Activated CD8-positive, alpha-beta T cell treated with anti-CD3 and anti-CD28 coated beads for 36 hours (primary cell): ENCODE measurements at regions not wholly inside any gene's neighbourhood (a gene's known extent, or its start where the extent isn't known, plus 50 kb on each side); places are given as distances from the start of the nearest gene placed in this dataset.

Experiments
- ATAC-seq: fragments of 200-7000 bp; cut with Tn5 transposase; one replicate; pipeline ENCODE4 v1.10.0; 2021; ENCODE audit warnings: mild to moderate bottlenecking, moderate library complexity
- CTCF ChIA-PET: fragments of 350-600 bp; sonication (Branson Sonifier 250); formaldehyde crosslinking; loops from one replicate; lab custom pipeline; 2021; ENCODE audit warnings: antibody characterized with exemption; lab: Charles Lee
- POLR2A ChIA-PET: fragments of 350-600 bp; sonication (Branson Sonifier 250); formaldehyde crosslinking; loops from one replicate; lab custom pipeline; 2021; ENCODE audit warnings: antibody characterized with exemption; lab: Charles Lee
- DNase-seq: peaks from one replicate; pipeline ENCODE4 v3.0.0-alpha.2; 2020
- H3K27ac Mint-ChIP-seq: one replicate; pipeline ENCODE4 v1.8.0; 2021; ENCODE audit warnings: mild to moderate bottlenecking, mixed read lengths
- H3K27me3 Mint-ChIP-seq: one replicate; pipeline ENCODE4 v1.8.0; 2021; ENCODE audit warnings: mixed read lengths
- H3K36me3 Mint-ChIP-seq: one replicate; pipeline ENCODE4 v1.8.0; 2021; ENCODE audit warnings: low read depth, mixed read lengths
- H3K4me1 Mint-ChIP-seq: one replicate; pipeline ENCODE4 v1.8.0; 2021; ENCODE audit warnings: low read depth, mixed read lengths
- H3K4me3 Mint-ChIP-seq: one replicate; pipeline ENCODE4 v1.8.0; 2021; ENCODE audit warnings: mild to moderate bottlenecking, moderate library complexity, mixed read lengths
- H3K9me3 Mint-ChIP-seq: one replicate; pipeline ENCODE4 v1.8.0; 2021; ENCODE audit warnings: mixed read lengths
- intact Hi-C: fragments of 100-400 bp; cut with micrococcal nuclease; formaldehyde crosslinking; loops from one replicate; pipeline ENCODE4 v1.10.0; 2022
- TF ChIP-seq, protein P1 (sequence below): fragments of 200-600 bp; IDR thresholded peaks from one replicate; pipeline ENCODE4 v1.8.0; 2022; ENCODE audit warnings: antibody characterized with exemption, mild to moderate bottlenecking

DNA sequence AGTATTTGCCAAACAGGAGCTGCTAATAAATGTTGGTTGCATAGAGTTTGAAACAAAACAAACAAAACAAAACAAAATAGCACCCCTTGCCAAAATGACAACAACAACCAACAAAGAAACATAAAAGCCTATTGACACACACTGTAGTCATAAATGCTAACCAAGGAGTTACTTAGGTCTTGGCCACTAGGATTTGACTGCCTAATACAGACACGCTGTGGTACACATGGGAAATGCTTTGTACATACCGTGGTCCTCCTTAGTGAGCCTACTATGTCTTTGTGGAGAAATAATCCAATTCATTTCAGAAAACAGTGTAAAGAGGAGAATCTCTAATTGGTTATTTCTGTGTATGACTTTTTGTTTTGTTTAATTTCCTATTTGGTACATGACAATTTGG, 53.2 kb upstream of the MTPN start:
- ATAC-seq (no peak), DNase-seq (no peak)
- ChIA-PET CTCF (interaction anchor here (0.7 kb wide), 1 partner anchor 64 kb away, joined by 3 read pairs; no protein-coding TSS in a partner anchor), POLR2A (no interaction called here)
- no peak overlapping the region for H3K27ac Mint-ChIP-seq
- H3K9me3 Mint-ChIP-seq, result no peaks in the 10 kb centered on the region
- H3K4me1 Mint-ChIP-seq, result peaks cover 15% of the 10 kb centered on the region
- TF ChIP-seq, protein P1, sequence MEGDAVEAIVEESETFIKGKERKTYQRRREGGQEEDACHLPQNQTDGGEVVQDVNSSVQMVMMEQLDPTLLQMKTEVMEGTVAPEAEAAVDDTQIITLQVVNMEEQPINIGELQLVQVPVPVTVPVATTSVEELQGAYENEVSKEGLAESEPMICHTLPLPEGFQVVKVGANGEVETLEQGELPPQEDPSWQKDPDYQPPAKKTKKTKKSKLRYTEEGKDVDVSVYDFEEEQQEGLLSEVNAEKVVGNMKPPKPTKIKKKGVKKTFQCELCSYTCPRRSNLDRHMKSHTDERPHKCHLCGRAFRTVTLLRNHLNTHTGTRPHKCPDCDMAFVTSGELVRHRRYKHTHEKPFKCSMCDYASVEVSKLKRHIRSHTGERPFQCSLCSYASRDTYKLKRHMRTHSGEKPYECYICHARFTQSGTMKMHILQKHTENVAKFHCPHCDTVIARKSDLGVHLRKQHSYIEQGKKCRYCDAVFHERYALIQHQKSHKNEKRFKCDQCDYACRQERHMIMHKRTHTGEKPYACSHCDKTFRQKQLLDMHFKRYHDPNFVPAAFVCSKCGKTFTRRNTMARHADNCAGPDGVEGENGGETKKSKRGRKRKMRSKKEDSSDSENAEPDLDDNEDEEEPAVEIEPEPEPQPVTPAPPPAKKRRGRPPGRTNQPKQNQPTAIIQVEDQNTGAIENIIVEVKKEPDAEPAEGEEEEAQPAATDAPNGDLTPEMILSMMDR, result no peak
- H3K4me3 Mint-ChIP-seq, result no peak overlapping the region
- intact Hi-C loops, result no loop called here
- peaks cover 7% of the 10 kb centered on the region for H3K27me3 Mint-ChIP-seq
- no peaks in the 10 kb centered on the region for H3K36me3 Mint-ChIP-seq

DNA sequence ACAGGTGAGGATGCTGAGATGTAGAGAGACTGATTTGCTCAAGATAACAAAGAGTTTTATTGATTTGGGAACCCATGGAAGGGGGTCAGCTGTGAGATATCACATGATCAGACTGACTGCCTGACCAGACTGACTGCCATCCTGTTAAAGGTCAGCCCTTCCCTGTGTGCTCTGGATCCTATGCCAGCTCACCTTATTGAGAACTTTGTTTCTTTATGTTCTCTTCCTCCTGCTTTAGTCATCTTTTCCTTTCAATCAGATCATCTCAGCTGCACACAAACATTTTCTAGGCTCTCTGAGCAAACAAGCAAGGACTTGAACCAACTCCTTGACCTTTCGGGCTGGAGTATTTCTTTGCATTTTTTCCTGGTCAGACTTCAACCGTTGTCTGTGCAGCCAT, 50.0 kb upstream of the MTPN start:
- DNase-seq (no peak), ATAC-seq (no peak)
- Mint-ChIP-seq H3K4me1 (peaks cover 12% of the 10 kb centered on the region), H3K27me3 (peaks cover 7% of the 10 kb centered on the region), H3K36me3 (no peaks in the 10 kb centered on the region), H3K9me3 (no peaks in the 10 kb centered on the region), H3K27ac (no peak overlapping the region), H3K4me3 (no peak overlapping the region)
- TF ChIP-seq, protein P1, result no peak
- ChIA-PET CTCF (interaction anchor here (0.8 kb wide), 1 partner anchor 226 kb away, joined by 3 read pairs; no protein-coding TSS in a partner anchor), POLR2A (no interaction called here)
- intact Hi-C loops, result no loop called here
